GM12878 (cell line): ENCODE measurements at regions not wholly inside any gene's neighbourhood (a gene's known extent, or its start where the extent isn't known, plus 50 kb on each side); places are given as distances from the start of the nearest gene placed in this dataset.

Source experiments
- ATAC-seq: fragments of 200-7000 bp; cut with Tn5 transposase; 3 replicates; pipeline ENCODE4 v1.9.1; 2020; ENCODE audit warnings: mild to moderate bottlenecking, moderate library complexity
- BruUV-seq: library from RNA; stranded (reverse); fragments of 400-500 nt; replicated peaks from 2 replicates; lab custom pipeline; 2021; lab: Mats Ljungman, UMichigan
- CTCF ChIA-PET: fragments of 300-600 bp; sonication (Branson Sonifier 250); formaldehyde crosslinking; extraction: SDS; loops from one replicate; lab custom pipeline; 2021; ENCODE audit warnings: inconsistent platforms; lab: Yijun Ruan, JAX
- POLR2A ChIA-PET: fragments of 350-600 bp; formaldehyde crosslinking; extraction: SDS; loops from one replicate; lab custom pipeline; 2021; ENCODE audit warnings: inconsistent platforms; lab: Charles Lee
- RAD21 ChIA-PET: fragments of 300-600 bp; sonication (Branson Sonifier 250); formaldehyde crosslinking; loops from one replicate; lab custom pipeline; 2023; ENCODE audit warnings: antibody characterized with exemption; ENCODE audit not compliant: unreplicated experiment; lab: Charles Lee
- SMC1A ChIA-PET: fragments of 300-600 bp; sonication (Branson Sonifier 250); formaldehyde crosslinking; loops from one replicate; lab custom pipeline; 2023; ENCODE audit not compliant: unreplicated experiment, uncharacterized antibody; lab: Charles Lee
- DNase-seq: peaks from one replicate; pipeline ENCODE4 v3.0.0-alpha.2; 2011; ENCODE audit warnings: low read depth, low spot score
- FAIRE-seq: peaks from 3 replicates; lab custom pipeline; 2011; peaks lifted over from hg19 to GRCh38; lab: Jason Lieb, UNC
- H2AFZ ChIP-seq: 2 replicates; pipeline ENCODE4 v1.6.0; 2011; ENCODE audit warnings: low read depth, low read length, control low read depth; ENCODE audit not compliant: control insufficient read depth
- H3K27ac ChIP-seq: 2 replicates; pipeline ENCODE4 v1.5.1; 2011; ENCODE audit warnings: control low read depth; ENCODE audit not compliant: control insufficient read depth, insufficient read depth
- H3K27me3 ChIP-seq, 2 experiments: replicated peaks in 1 of 2; 2 replicates each; pipeline versions ENCODE4 v1.6.0 to v1.6.1; 2011; ENCODE audit warnings: low read length in 1 of 2; ENCODE audit not compliant: control insufficient read depth in 2 of 2, insufficient read depth in 2 of 2
- H3K36me3 ChIP-seq, 2 experiments: 2 replicates each; pipeline ENCODE4 v1.5.1; 2011; ENCODE audit warnings: low read length in 1 of 2; ENCODE audit not compliant: control insufficient read depth in 2 of 2, insufficient read depth in 2 of 2
- H3K4me1 ChIP-seq: 2 replicates; pipeline ENCODE4 v1.6.1; 2011; ENCODE audit warnings: mild to moderate bottlenecking, low read length, moderate library complexity, mixed read lengths; ENCODE audit not compliant: control insufficient read depth, insufficient read depth
- H3K4me2 ChIP-seq: 2 replicates; pipeline ENCODE4 v1.6.0; 2011; ENCODE audit warnings: control low read depth; ENCODE audit not compliant: control insufficient read depth, insufficient read depth
- H3K4me3 ChIP-seq: fragments of 200-600 bp; sonication (generic); 2 replicates; pipeline ENCODE4 v1.5.1; 2016
- H3K79me2 ChIP-seq: 2 replicates; pipeline ENCODE4 v1.6.0; 2011; ENCODE audit warnings: low read length; ENCODE audit not compliant: control insufficient read depth, insufficient read depth
- H3K9ac ChIP-seq: 2 replicates; pipeline ENCODE4 v1.8.0; 2011; ENCODE audit warnings: low read length, control low read depth, mixed read lengths; ENCODE audit not compliant: control insufficient read depth, insufficient read depth
- H3K9me3 ChIP-seq: replicated peaks from 3 replicates; pipeline ENCODE4 v1.5.1; 2011; ENCODE audit warnings: mild to moderate bottlenecking, low read length; ENCODE audit not compliant: control insufficient read depth, insufficient read depth
- H4K20me1 ChIP-seq: 2 replicates; pipeline ENCODE4 v1.6.0; 2011; ENCODE audit not compliant: control insufficient read depth, insufficient read depth
- WGBS: methylation state at CpG from one replicate; pipeline ENCODE4 v1.1.6; 2016; ENCODE audit warnings: low lambda C conversion rate; ENCODE audit not compliant: insufficient replicate concordance, insufficient coverage; ENCODE audit errors: missing lambda C conversion rate; 5-methylcytosine and 5-hydroxymethylcytosine counted together
- in situ Hi-C: fragments of 300-500 bp; cut with MboI; formaldehyde crosslinking; loops from 9 replicates; pipeline ENCODE4 v1.14.3; 2018; ENCODE audit warnings: mixed read lengths
- intact Hi-C: fragments of 100-400 bp; cut with micrococcal nuclease; formaldehyde crosslinking; loops from one replicate; pipeline ENCODE4 v1.14.2; 2022; ENCODE audit not compliant: unreplicated experiment
- TF ChIP-seq, protein P1 (sequence below): fragments of 150-350 bp; IDR thresholded peaks from 2 replicates; pipeline ENCODE4 v1.6.1; 2016; ENCODE audit warnings: low read depth, low read length
- TF ChIP-seq, protein P2 (sequence below): fragments of 450-650 bp; IDR thresholded peaks from 2 replicates; pipeline ENCODE4 v1.6.1; 2017; ENCODE audit warnings: borderline replicate concordance

DNA sequence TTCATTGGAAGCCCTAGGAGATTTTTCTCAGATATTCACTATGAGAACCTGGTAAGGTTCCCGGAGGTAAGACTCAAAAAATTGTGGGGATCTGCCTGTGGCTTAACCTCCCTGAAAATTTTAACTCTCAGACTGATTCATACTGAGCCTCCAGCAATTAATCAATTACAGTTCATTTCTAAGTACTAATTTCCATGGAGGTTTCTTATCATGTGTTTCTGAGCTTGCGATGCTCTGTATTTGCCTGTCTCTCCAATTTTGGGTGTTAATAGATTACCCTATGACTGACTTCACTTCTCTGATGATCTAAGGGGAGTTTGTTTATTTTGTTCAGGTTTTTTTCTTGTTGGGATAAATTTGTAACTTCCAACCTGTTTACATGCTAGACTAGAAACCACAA, 215.4 kb upstream of the TMEM196 start:
- ATAC-seq (no peak), FAIRE-seq (no peak), DNase-seq (no peak)
- Histone ChIP-seq H3K27me3 (no peaks in the 10 kb centered on the region), H2AFZ (no peak overlapping the region), H3K9ac (no peak overlapping the region), H3K36me3 (no peaks in the 10 kb centered on the region), H3K4me2 (no peak overlapping the region), H3K79me2 (no peaks in the 10 kb centered on the region), H3K9me3 (no peaks in the 10 kb centered on the region), H3K4me3 (no peak overlapping the region), H3K4me1 (no peaks in the 10 kb centered on the region), H3K27ac (no peak overlapping the region), H4K20me1 (no peaks in the 10 kb centered on the region)
- TF ChIP-seq, protein P1, sequence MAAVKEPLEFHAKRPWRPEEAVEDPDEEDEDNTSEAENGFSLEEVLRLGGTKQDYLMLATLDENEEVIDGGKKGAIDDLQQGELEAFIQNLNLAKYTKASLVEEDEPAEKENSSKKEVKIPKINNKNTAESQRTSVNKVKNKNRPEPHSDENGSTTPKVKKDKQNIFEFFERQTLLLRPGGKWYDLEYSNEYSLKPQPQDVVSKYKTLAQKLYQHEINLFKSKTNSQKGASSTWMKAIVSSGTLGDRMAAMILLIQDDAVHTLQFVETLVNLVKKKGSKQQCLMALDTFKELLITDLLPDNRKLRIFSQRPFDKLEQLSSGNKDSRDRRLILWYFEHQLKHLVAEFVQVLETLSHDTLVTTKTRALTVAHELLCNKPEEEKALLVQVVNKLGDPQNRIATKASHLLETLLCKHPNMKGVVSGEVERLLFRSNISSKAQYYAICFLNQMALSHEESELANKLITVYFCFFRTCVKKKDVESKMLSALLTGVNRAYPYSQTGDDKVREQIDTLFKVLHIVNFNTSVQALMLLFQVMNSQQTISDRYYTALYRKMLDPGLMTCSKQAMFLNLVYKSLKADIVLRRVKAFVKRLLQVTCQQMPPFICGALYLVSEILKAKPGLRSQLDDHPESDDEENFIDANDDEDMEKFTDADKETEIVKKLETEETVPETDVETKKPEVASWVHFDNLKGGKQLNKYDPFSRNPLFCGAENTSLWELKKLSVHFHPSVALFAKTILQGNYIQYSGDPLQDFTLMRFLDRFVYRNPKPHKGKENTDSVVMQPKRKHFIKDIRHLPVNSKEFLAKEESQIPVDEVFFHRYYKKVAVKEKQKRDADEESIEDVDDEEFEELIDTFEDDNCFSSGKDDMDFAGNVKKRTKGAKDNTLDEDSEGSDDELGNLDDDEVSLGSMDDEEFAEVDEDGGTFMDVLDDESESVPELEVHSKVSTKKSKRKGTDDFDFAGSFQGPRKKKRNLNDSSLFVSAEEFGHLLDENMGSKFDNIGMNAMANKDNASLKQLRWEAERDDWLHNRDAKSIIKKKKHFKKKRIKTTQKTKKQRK: no peak
- TF ChIP-seq, protein P2, sequence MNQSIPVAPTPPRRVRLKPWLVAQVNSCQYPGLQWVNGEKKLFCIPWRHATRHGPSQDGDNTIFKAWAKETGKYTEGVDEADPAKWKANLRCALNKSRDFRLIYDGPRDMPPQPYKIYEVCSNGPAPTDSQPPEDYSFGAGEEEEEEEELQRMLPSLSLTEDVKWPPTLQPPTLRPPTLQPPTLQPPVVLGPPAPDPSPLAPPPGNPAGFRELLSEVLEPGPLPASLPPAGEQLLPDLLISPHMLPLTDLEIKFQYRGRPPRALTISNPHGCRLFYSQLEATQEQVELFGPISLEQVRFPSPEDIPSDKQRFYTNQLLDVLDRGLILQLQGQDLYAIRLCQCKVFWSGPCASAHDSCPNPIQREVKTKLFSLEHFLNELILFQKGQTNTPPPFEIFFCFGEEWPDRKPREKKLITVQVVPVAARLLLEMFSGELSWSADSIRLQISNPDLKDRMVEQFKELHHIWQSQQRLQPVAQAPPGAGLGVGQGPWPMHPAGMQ: no peak
- in situ Hi-C loops (no loop called here), intact Hi-C loops (no loop called here)
- WGBS: 71% methylated on average over 2 of the region's 2 CpGs
- BruUV-seq: no TSS peak
- ChIA-PET SMC1A (interaction anchor here (1.3 kb wide), 1 partner anchor 207 kb away, joined by 3 read pairs; no protein-coding TSS in a partner anchor), POLR2A (no interaction called here), RAD21 (no interaction called here), CTCF (interaction anchor here (1.3 kb wide), 1 partner anchor 10 kb away, joined by 4 read pairs; no protein-coding TSS in a partner anchor)
